ENCODE measurements at regions not wholly inside any gene's neighbourhood (a gene's known extent, or its start where the extent isn't known, plus 50 kb on each side); places are given as distances from the start of the nearest gene placed in this dataset.

GRCh38 chr21:17402937-17403336 is 109.9 kb upstream of the CXADR start:
- POLR2A ChIA-PET, result no interaction called here
- DNase-seq, result no peak
- Mint-ChIP-seq H3K4me1 (no peaks in the 10 kb centered on the region), H3K36me3 (ENCODE audit: low read depth) (no peaks in the 10 kb centered on the region), H3K27ac (no peak overlapping the region), H3K9me3 (no peaks in the 10 kb centered on the region), H3K27me3 (no peaks in the 10 kb centered on the region), H3K4me3 (no peak overlapping the region)
- CTCF ChIA-PET, result no interaction called here

GRCh38 chr21:17406202-17406601 is 106.6 kb upstream of the CXADR start:
- ChIA-PET POLR2A (no interaction called here), CTCF (interaction anchor here (1.1 kb wide), 1 partner anchor 13 kb away, joined by 3 read pairs; no protein-coding TSS in a partner anchor)
- no peak overlapping the region for H3K27ac Mint-ChIP-seq
- no peaks in the 10 kb centered on the region for H3K9me3 Mint-ChIP-seq
- no peaks in the 10 kb centered on the region for H3K36me3 Mint-ChIP-seq (ENCODE audit: low read depth)
- no peaks in the 10 kb centered on the region for H3K27me3 Mint-ChIP-seq
- no peak for DNase-seq
- H3K4me3 Mint-ChIP-seq, result no peak overlapping the region
- H3K4me1 Mint-ChIP-seq, result no peaks in the 10 kb centered on the region

- Mint-ChIP-seq H3K4me1 (no peaks in the 10 kb centered on the region), H3K9me3 (no peaks in the 10 kb centered on the region), H3K4me3 (no peak overlapping the region), H3K36me3 (ENCODE audit: low read depth) (no peaks in the 10 kb centered on the region), H3K27me3 (peaks cover 2% of the 10 kb centered on the region), H3K27ac (no peak overlapping the region)
- no peak for DNase-seq
- CTCF ChIA-PET, result interaction anchor here (1.0 kb wide), 1 partner anchor 21 kb away, joined by 3 read pairs; no protein-coding TSS in a partner anchor
- POLR2A ChIA-PET, result no interaction called here
Observed at GRCh38 chr21:17414766-17415165, 98.1 kb upstream of the CXADR start.

GRCh38 chr21:17416139-17416538 is 96.7 kb upstream of the CXADR start:
- DNase-seq, result no peak
- no peaks in the 10 kb centered on the region for H3K9me3 Mint-ChIP-seq
- ChIA-PET CTCF (no interaction called here), POLR2A (no interaction called here)
- H3K27ac Mint-ChIP-seq, result no peak overlapping the region
- peaks cover 2% of the 10 kb centered on the region for H3K27me3 Mint-ChIP-seq
- no peak overlapping the region for H3K4me3 Mint-ChIP-seq
- no peaks in the 10 kb centered on the region for H3K4me1 Mint-ChIP-seq
- no peaks in the 10 kb centered on the region for H3K36me3 Mint-ChIP-seq (ENCODE audit: low read depth)

GRCh38 chr21:17422931-17423330 is 89.9 kb upstream of the CXADR start:
- CTCF ChIA-PET, result interaction anchor here (0.8 kb wide), 1 partner anchor 29 kb away, joined by 5 read pairs; no protein-coding TSS in a partner anchor
- no peak overlapping the region for H3K27ac Mint-ChIP-seq

GRCh38 chr21:17427157-17427556 is 85.7 kb upstream of the CXADR start:
- POLR2A ChIA-PET, result no interaction called here

More at GRCh38 chr21:17422931-17423330, 89.9 kb upstream of the CXADR start:
- DNase-seq, result no peak
- Mint-ChIP-seq H3K36me3 (ENCODE audit: low read depth) (no peaks in the 10 kb centered on the region), H3K27me3 (no peaks in the 10 kb centered on the region), H3K4me3 (no peak overlapping the region), H3K9me3 (no peaks in the 10 kb centered on the region), H3K4me1 (no peaks in the 10 kb centered on the region)
- POLR2A ChIA-PET, result no interaction called here

GRCh38 chr21:17427831-17428483 is 84.9 kb upstream of the CXADR start:
- Mint-ChIP-seq H3K4me3 (no peak overlapping the region), H3K27ac (no peak overlapping the region), H3K9me3 (no peaks in the 10 kb centered on the region), H3K36me3 (ENCODE audit: low read depth) (no peaks in the 10 kb centered on the region), H3K27me3 (no peaks in the 10 kb centered on the region), H3K4me1 (no peaks in the 10 kb centered on the region)
- POLR2A ChIA-PET, result no interaction called here
- DNase-seq, result no peak
- CTCF ChIA-PET, result no interaction called here

More at GRCh38 chr21:17427157-17427556, 85.7 kb upstream of the CXADR start:
- H3K27ac Mint-ChIP-seq, result no peak overlapping the region
- H3K4me3 Mint-ChIP-seq, result no peak overlapping the region
- CTCF ChIA-PET, result no interaction called here
- no peaks in the 10 kb centered on the region for H3K27me3 Mint-ChIP-seq
- no peaks in the 10 kb centered on the region for H3K36me3 Mint-ChIP-seq (ENCODE audit: low read depth)
- no peaks in the 10 kb centered on the region for H3K4me1 Mint-ChIP-seq
- no peak for DNase-seq
- no peaks in the 10 kb centered on the region for H3K9me3 Mint-ChIP-seq

GRCh38 chr21:17428484-17428869 is 84.4 kb upstream of the CXADR start:
- no peak overlapping the region for H3K27ac Mint-ChIP-seq
- DNase-seq, result no peak
- CTCF ChIA-PET, result no interaction called here
- no peaks in the 10 kb centered on the region for H3K27me3 Mint-ChIP-seq
- POLR2A ChIA-PET, result no interaction called here
- no peaks in the 10 kb centered on the region for H3K36me3 Mint-ChIP-seq (ENCODE audit: low read depth)
- no peaks in the 10 kb centered on the region for H3K9me3 Mint-ChIP-seq
- H3K4me1 Mint-ChIP-seq, result no peaks in the 10 kb centered on the region
- H3K4me3 Mint-ChIP-seq, result no peak overlapping the region

GRCh38 chr21:17428980-17429379 is 83.9 kb upstream of the CXADR start:
- POLR2A ChIA-PET, result no interaction called here
- CTCF ChIA-PET, result no interaction called here
- H3K27me3 Mint-ChIP-seq, result no peaks in the 10 kb centered on the region
- DNase-seq, result no peak
- no peaks in the 10 kb centered on the region for H3K9me3 Mint-ChIP-seq
- no peak overlapping the region for H3K27ac Mint-ChIP-seq
- H3K4me3 Mint-ChIP-seq, result no peak overlapping the region
- no peaks in the 10 kb centered on the region for H3K4me1 Mint-ChIP-seq
- H3K36me3 Mint-ChIP-seq (ENCODE audit: low read depth), result no peaks in the 10 kb centered on the region

- Mint-ChIP-seq H3K27me3 (no peaks in the 10 kb centered on the region), H3K36me3 (ENCODE audit: low read depth) (no peaks in the 10 kb centered on the region), H3K27ac (no peak overlapping the region), H3K9me3 (no peaks in the 10 kb centered on the region), H3K4me1 (no peaks in the 10 kb centered on the region), H3K4me3 (no peak overlapping the region)
- DNase-seq, result no peak
- CTCF ChIA-PET, result no interaction called here
- POLR2A ChIA-PET, result no interaction called here
Observed at GRCh38 chr21:17429936-17430335, 82.9 kb upstream of the CXADR start.

- ChIA-PET CTCF (interaction anchor here (0.7 kb wide), 1 partner anchor 988 kb away, joined by 3 read pairs; no protein-coding TSS in a partner anchor), POLR2A (no interaction called here)
- H3K4me3 Mint-ChIP-seq, result no peak overlapping the region
- H3K4me1 Mint-ChIP-seq, result no peaks in the 10 kb centered on the region
- no peak for DNase-seq
- H3K27ac Mint-ChIP-seq, result no peak overlapping the region
- no peaks in the 10 kb centered on the region for H3K9me3 Mint-ChIP-seq
- H3K36me3 Mint-ChIP-seq (ENCODE audit: low read depth), result no peaks in the 10 kb centered on the region
- H3K27me3 Mint-ChIP-seq, result peaks cover 2% of the 10 kb centered on the region
Observed at GRCh38 chr21:17432732-17433057, 80.1 kb upstream of the CXADR start.

GRCh38 chr21:17433730-17434129 is 79.1 kb upstream of the CXADR start:
- H3K9me3 Mint-ChIP-seq, result no peaks in the 10 kb centered on the region
- DNase-seq, result no peak
- H3K4me1 Mint-ChIP-seq, result no peaks in the 10 kb centered on the region
- peaks cover 2% of the 10 kb centered on the region for H3K27me3 Mint-ChIP-seq
- ChIA-PET POLR2A (no interaction called here), CTCF (no interaction called here)
- no peak overlapping the region for H3K27ac Mint-ChIP-seq
- no peak overlapping the region for H3K4me3 Mint-ChIP-seq
- H3K36me3 Mint-ChIP-seq (ENCODE audit: low read depth), result no peaks in the 10 kb centered on the region

GRCh38 chr21:17435565-17436543 is 77.0 kb upstream of the CXADR start:
- CTCF ChIA-PET, result interaction anchor here (0.7 kb wide), 1 partner anchor 22 kb away, joined by 3 read pairs; no protein-coding TSS in a partner anchor
- H3K27ac Mint-ChIP-seq, result no peak overlapping the region
- no peaks in the 10 kb centered on the region for H3K9me3 Mint-ChIP-seq
- H3K4me3 Mint-ChIP-seq, result no peak overlapping the region
- H3K27me3 Mint-ChIP-seq, result peaks cover 8% of the 10 kb centered on the region
- POLR2A ChIA-PET, result no interaction called here
- no peaks in the 10 kb centered on the region for H3K4me1 Mint-ChIP-seq
- no peak for DNase-seq
- H3K36me3 Mint-ChIP-seq (ENCODE audit: low read depth), result no peaks in the 10 kb centered on the region
